LNCAP (cell line): ENCODE measurements at regions not wholly inside any gene's neighbourhood (a gene's known extent, or its start where the extent isn't known, plus 50 kb on each side); places are given as distances from the start of the nearest gene placed in this dataset.

ENCODE experiments used
- TF ChIP-seq, protein P1 (sequence below): fragments of 450-650 bp; IDR thresholded peaks from 2 replicates; pipeline ENCODE4 v1.5.1; 2017; ENCODE audit warnings: mild to moderate bottlenecking

DNA sequence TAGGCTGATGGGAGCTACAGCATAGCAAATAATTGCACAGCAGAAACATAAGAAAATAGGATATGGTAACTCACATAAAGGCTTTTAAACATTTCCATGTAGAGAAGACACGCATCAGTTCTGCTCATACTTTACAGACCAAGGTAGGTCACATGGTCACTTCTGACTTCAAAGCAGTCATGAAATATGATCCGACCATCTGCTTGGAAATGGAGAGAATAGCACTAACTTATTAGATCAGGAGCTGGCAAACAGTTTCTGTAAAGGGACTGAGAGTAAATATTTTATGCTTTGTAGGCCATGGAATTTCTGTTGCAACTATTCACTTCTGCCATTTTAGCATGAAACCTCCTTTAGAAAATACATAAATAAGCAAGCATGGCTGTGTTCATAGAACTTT lies 936.6 kb upstream of the FANCL start:
- TF ChIP-seq, protein P1, sequence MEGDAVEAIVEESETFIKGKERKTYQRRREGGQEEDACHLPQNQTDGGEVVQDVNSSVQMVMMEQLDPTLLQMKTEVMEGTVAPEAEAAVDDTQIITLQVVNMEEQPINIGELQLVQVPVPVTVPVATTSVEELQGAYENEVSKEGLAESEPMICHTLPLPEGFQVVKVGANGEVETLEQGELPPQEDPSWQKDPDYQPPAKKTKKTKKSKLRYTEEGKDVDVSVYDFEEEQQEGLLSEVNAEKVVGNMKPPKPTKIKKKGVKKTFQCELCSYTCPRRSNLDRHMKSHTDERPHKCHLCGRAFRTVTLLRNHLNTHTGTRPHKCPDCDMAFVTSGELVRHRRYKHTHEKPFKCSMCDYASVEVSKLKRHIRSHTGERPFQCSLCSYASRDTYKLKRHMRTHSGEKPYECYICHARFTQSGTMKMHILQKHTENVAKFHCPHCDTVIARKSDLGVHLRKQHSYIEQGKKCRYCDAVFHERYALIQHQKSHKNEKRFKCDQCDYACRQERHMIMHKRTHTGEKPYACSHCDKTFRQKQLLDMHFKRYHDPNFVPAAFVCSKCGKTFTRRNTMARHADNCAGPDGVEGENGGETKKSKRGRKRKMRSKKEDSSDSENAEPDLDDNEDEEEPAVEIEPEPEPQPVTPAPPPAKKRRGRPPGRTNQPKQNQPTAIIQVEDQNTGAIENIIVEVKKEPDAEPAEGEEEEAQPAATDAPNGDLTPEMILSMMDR = no peak

DNA sequence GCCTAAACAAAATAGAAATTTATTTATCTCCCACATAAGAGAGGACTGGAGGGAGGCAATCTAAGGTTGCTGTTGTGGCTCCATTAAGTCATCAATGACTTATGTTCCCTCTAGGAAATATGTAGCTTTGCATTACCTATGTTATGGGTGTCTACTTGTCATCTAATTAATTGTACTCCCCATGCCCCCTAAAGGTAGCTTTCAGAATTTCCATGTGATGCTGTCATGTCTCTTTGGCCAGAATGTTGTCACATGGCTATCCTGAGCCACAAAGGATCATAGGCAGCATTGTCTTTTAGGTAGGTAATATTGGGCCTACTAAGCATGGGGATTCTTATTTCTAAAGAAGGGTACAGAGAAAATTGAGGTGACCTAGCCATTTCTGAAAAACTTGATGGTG lies 935.6 kb upstream of the FANCL start:
- TF ChIP-seq, protein P1 = no peak

DNA sequence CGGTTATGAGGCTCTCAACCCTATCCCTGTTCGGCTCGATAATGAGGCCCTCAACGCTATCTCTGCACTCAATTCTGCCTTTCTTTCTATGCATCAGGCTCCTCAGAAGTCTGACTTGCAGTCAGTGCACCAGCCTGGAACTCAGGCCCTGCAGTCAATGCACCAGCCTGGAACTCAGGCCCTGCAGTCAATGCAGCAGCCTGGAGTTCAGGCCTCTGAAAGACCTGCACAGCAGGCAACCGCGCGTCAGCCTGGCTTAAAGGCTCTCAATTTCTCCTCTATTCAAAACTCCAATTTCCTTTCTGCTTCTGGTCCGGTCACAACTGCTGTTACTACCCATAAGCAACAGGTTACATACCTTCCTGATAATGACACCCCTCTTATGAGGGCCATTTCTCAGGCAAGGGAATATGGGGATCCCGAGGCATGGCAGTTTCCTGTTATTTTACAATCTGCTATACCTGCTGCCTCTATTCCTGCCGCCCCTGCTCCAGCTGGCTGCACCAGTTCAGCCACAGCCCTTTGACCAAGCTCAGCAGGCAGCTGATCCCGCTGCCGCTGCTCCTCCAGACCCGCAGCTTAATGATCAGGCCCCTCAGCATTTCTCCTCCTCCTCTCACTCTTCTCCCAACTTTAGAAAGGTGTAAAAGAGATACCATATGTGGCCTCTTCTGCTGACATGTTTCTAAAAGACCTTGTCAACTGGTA lies 933.6 kb upstream of the FANCL start:
- TF ChIP-seq, protein P1 = no peak

DNA sequence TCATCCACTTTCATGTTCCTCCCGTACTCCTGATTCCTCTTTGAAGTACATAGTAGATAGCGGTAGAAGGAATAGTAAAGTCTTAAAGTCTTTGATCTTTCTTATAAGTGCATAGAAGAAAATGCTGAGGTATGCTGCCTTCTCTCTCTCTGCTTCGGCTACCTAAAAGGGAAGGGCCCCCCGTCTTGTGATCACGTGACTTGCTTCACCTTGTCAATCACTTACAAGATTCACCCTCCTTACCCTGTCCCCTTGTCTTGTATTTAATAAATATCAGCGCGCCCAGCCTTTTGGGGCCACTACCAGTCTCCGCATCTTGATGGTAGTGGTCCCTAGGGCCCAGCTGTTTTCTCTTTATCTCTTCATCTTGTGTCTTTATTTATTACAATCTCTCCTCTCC lies 932.2 kb upstream of the FANCL start:
- TF ChIP-seq, protein P1 = no peak

DNA sequence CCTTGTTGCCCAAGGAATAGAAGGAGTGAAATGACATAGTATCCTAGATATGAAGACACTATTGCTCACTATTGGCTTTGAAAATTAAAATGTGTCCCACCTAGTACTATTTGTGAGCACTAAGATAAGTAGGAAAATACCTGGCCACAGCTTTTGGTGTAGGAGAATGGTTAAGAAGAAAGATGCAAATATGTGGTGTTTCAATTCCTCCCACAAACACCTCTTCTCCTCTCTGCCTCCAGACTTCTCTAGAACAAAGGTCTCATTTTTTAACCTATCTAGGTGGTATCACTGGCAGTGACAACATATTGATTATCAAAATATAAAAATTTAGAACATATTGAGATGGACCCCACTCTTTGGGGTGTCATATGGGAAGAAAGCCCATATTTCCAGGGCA lies 929.9 kb upstream of the FANCL start:
- TF ChIP-seq, protein P1 = no peak

DNA sequence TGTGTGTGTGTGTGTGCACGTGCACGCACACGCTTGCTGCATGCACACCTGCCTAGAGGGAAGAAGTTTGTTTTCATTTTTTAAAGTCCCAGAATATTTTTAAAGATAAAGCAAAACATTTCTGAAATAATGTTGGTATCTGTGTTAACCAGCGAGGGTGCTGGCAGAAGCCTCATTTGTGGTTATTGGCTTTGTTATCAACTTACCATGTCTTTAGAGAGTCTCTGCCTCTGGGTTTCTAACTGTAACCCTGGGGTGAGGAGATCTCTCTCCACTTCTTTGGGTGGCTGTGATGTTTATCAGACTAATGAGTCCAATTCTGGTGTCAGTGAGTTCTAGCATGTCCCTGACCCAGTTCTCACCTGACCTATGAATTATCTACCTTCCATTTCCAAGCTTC lies 927.6 kb upstream of the FANCL start:
- TF ChIP-seq, protein P1 = no peak

DNA sequence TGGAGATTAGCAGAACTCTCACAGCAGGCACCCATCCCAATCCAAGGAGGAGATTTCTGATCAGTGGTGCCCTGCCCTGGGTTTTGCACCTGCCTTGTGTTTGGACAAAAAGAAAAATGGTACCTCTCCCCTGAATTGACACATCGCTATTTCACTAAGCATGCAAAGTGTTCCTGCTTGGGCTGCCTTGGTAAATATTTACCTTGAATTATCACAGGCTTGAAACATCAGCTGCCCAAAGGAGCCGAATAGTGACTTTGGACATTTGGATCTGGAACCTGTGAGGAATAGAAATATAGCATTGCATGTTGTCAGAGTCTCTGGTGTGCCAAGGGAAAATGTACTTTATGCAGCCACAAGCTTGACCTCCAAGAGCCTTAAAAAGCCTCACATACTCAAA lies 926.4 kb upstream of the FANCL start:
- TF ChIP-seq, protein P1 = no peak

DNA sequence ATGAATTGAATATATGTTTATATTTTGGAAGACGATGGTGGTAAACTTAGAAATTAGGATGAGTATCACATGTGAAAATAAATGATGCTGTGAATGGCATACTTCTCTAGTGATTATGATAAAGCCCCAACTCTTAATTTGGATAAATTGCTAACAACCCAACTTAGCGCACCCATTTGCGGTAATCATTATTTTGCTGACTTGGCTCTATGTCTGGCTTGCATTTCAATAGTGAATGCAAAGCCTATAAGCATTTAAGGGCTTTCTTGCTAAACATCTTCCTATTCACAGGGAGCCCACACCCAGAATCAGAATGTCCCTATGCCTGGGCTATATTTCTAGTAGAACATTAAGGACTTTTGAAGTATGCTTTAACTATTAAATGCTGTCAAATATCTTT lies 910.7 kb upstream of the FANCL start:
- TF ChIP-seq, protein P1 = no peak
